ENCODE measurements at regions not wholly inside any gene's neighbourhood (a gene's known extent, or its start where the extent isn't known, plus 50 kb on each side); places are given as distances from the start of the nearest gene placed in this dataset.

DNA sequence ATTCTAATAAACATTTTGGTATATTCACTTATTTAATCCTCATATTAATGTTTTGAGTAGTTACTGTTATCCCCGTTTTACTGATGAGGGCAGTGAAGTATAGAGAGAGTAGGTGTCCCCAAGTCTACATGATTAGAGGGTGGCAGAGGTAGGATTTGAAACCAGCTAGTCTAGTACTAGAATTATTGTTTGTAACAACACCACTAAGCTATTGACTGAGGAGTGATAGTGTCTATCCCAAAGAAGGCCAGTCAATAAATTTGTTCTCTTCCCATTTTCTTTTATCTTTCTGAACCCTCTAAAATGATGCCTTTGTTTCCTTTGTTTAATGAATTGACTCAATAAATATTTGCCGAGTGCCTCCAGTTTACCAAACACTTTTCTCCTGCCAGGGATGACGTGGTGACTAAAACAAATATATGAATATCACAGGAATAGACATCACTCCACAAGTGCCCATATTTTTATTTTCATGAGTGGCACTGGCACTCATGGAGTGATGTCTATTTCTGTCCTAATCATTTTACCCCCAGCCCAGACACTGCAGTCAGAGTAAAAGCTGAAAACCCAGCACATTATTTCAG, 247.5 kb downstream of the SLC16A7 start:
- TF ChIP-seq CTCF (IDR thresholded peaks at IDR 0.05) (no peak), POLR2A (IDR thresholded peaks at IDR 0.05) (no peak), EP300 (IDR thresholded peaks at IDR 0.05) (no peak)
